DND-41 (cell line): ENCODE measurements at regions not wholly inside any gene's neighbourhood (a gene's known extent, or its start where the extent isn't known, plus 50 kb on each side); places are given as distances from the start of the nearest gene placed in this dataset.

Source experiments
- CTCF ChIP-seq: IDR thresholded peaks from 2 replicates; pipeline ENCODE4 v1.5.1; 2012; ENCODE audit warnings: borderline replicate concordance, low read length, moderate library complexity, mild to moderate bottlenecking; ENCODE audit not compliant: poor library complexity, severe bottlenecking; ENCODE audit errors: extremely low read depth
- EZH2 ChIP-seq: IDR thresholded peaks from 3 replicates; pipeline ENCODE4 v1.6.1; 2012; ENCODE audit warnings: borderline replicate concordance, low read depth, mild to moderate bottlenecking, moderate library complexity, low read length, inconsistent platforms; ENCODE audit not compliant: severe bottlenecking

- TF ChIP-seq CTCF (no peak), EZH2 (no peak)
Measured at GRCh38 chr6:105987516-105987915, 98.6 kb upstream of the PRDM1 start.
